ENCODE measurements at regions not wholly inside any gene's neighbourhood (a gene's known extent, or its start where the extent isn't known, plus 50 kb on each side); places are given as distances from the start of the nearest gene placed in this dataset.
"Not testable (repeated sequence)": the region's sequence is repeated elsewhere in the genome, so short reads cannot be mapped to it uniquely, and the experiment has no call there.

DNA sequence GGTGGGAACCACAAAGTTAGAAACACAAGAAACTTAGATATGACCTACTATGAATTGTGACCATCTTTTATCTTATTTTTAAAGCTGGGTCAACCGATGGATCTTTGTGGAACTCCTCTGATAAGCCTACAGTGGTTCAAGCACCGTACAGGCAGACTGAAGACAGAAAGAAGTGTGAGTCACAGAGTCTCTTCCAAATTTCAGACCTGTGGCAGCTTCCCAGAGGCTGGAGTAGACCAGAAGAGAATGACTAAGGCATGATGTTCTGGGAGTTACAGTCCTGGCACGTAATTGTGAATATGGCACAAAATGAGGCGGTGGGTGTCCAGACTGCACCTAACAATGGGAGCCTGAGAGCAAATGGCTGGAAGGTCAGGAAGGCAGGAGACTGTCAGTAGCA is 70.0 kb downstream of the LMO4 start:
- WGBS, 10 experiments = 14 to 94% (median 92%) methylated on average over 2 to 4 of the region's 4 CpGs; no CpG with 5 or more reads in 4 of the 10 experiments
- Histone ChIP-seq H3K4me3 (no peak overlapping the region), H3K27ac (no peak overlapping the region), H3K4me1 (replicated peaks in 1 of 2) (peaks cover 3 to 25% of the 10 kb centered on the region in 2 donors)
- in situ Hi-C loops (cut with MboI; ENCODE audit: low pct_unique_long_range_greater_than_20kb in 2 of 9, low sequenced_read_pairs in 9 of 9, unreplicated experiment in 9 of 9) = loop anchor here in 1 of 9 experiments (25.0 kb wide), 1 partner anchor 89 kb away; no protein-coding TSS in a partner anchor
- peak in 2 of 8 experiments; percentile 51 to 65 for ATAC-seq (replicated peaks in 6 of 8)

GRCh38 chr1:87399264-87399663 is 70.6 kb downstream of the LMO4 start:
- ATAC-seq (replicated peaks in 6 of 8) = no peak
- peaks cover 3 to 19% of the 10 kb centered on the region in 2 donors for H3K4me1 ChIP-seq (replicated peaks in 1 of 2)
- 40 to 100% (median 70%) methylated on average over 1 to 2 of the region's 2 CpGs; no CpG with 5 or more reads in 3 of the 10 experiments for WGBS, 10 experiments
- H3K27ac ChIP-seq = no peak overlapping the region
- H3K4me3 ChIP-seq = no peak overlapping the region
- in situ Hi-C loops (cut with MboI; ENCODE audit: low pct_unique_long_range_greater_than_20kb in 2 of 9, low sequenced_read_pairs in 9 of 9, unreplicated experiment in 9 of 9) = loop anchor here in 1 of 9 experiments (25.0 kb wide), 1 partner anchor 88 kb away; no protein-coding TSS in a partner anchor

- Histone ChIP-seq H3K27ac (no peak overlapping the region), H3K4me1 (replicated peaks in 1 of 2) (peaks cover under 1 to 15% of the 10 kb centered on the region in 2 donors), H3K4me3 (no peak overlapping the region)
- no peak for ATAC-seq (replicated peaks in 6 of 8)
- in situ Hi-C loops (cut with MboI; ENCODE audit: low pct_unique_long_range_greater_than_20kb in 2 of 9, low sequenced_read_pairs in 9 of 9, unreplicated experiment in 9 of 9) = loop anchor here in 1 of 9 experiments (25.0 kb wide), 1 partner anchor 88 kb away; no protein-coding TSS in a partner anchor
- WGBS, 10 experiments = 55 to 100% (median 65%) methylated on average over 1 to 4 of the region's 4 CpGs; no CpG with 5 or more reads in 3 of the 10 experiments
Measured at GRCh38 chr1:87399701-87400100, 71.0 kb downstream of the LMO4 start.

DNA sequence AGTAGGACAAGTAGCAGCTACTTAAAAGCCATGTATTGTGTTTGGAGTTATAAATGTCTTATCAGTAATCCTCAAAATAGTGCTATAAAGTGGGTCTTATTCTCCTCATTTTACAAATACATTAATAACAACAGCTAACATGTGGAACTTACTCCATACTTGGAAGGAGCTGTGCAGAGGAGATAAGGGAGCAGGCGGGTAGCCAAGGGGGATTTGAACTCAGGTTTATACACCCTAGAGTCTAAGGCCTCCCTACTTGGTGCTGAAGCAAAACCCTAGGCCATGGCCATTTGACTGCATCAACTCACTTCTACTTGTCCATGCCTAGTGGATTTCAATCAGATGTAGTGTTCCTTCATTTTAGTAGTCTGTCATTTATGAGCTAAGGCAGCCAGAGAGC is 72.1 kb downstream of the LMO4 start:
- WGBS, 10 experiments = 100% methylated on average over 1 of the region's 1 CpG; no CpG with 5 or more reads in 2 of the 10 experiments
- no peak overlapping the region for H3K27ac ChIP-seq
- H3K4me3 ChIP-seq = no peak overlapping the region
- in situ Hi-C loops (cut with MboI; ENCODE audit: low pct_unique_long_range_greater_than_20kb in 2 of 9, low sequenced_read_pairs in 9 of 9, unreplicated experiment in 9 of 9) = no loop called here
- peaks cover 0 to 8% of the 10 kb centered on the region in 2 donors for H3K4me1 ChIP-seq (replicated peaks in 1 of 2)
- ATAC-seq (replicated peaks in 6 of 8) = no peak

DNA sequence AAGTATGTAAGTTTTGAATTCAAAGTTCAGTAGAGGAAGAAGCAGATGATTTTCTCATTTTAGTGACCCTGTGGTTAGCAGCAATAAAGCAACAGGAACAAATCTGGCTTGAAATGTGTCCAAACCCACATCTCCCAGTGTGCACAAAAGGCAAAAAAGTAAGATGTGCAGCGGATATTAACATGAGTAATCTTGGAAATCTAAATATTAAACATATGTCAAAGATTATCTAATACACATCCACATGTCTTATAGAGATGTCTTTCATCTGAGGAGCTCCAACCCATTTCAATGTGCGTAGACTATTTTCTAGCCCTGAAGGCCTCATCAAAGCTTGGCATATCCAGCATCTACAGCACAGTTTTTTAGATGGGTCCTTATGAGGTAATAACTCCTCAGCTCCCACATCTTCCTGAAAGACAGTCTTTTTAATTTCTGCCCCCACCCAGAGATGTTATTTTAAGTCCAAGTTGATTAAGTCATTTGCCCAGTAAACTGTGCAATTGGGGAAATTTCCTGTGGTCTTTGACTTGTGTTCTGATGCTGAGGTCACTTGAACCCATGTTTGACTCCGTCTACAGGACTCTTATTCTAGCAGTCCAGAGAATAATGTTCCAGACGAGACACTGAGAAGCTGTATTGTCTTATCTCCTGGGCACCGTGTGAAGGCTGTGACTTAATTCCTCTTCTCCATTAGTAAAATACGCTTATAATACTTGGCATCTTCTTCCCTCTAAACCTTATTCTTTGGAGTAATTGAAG is 73.7 kb downstream of the LMO4 start:
- Histone ChIP-seq H3K4me1 (replicated peaks in 1 of 2) (peaks cover 0 to 8% of the 10 kb centered on the region in 2 donors), H3K27ac (no peak overlapping the region), H3K4me3 (no peak overlapping the region)
- in situ Hi-C loops (cut with MboI; ENCODE audit: low pct_unique_long_range_greater_than_20kb in 2 of 9, low sequenced_read_pairs in 9 of 9, unreplicated experiment in 9 of 9) = no loop called here
- peak in 2 of 8 experiments; percentile 47 to 63 for ATAC-seq (replicated peaks in 6 of 8)
- 42 to 100% (median 88%) methylated on average over 2 to 6 of the region's 6 CpGs; no CpG with 5 or more reads in 1 of the 10 experiments for WGBS, 10 experiments

GRCh38 chr1:87403061-87403820 is 74.6 kb downstream of the LMO4 start:
- peaks cover 0 to 8% of the 10 kb centered on the region in 2 donors for H3K4me1 ChIP-seq (replicated peaks in 1 of 2)
- no peak overlapping the region for H3K4me3 ChIP-seq
- H3K27ac ChIP-seq = no peak overlapping the region
- no peak for ATAC-seq (replicated peaks in 6 of 8)
- in situ Hi-C loops (cut with MboI; ENCODE audit: low pct_unique_long_range_greater_than_20kb in 2 of 9, low sequenced_read_pairs in 9 of 9, unreplicated experiment in 9 of 9) = no loop called here
- WGBS, 10 experiments = 58 to 100% (median 85%) methylated on average over 1 to 6 of the region's 7 CpGs

DNA sequence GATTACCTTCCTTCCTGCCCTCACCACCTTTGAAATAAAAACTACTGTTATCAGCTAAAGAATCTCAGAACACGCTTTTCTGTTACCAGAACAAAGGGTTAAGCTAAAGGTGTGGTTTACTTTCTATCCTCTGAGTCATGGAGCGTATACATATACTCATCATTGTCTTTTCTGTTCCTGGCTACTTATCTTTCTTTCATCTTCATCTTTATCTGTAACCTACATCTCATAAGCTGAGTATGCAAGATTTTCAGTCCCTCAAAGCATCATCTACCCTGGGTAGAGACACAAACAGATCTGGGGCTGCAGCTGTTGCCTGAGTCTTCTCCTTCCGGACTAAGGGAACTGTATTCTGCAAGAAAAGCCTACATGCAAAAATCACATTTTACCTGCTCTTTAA is 75.6 kb downstream of the LMO4 start:
- Histone ChIP-seq H3K4me3 (no peak overlapping the region), H3K27ac (no peak overlapping the region), H3K4me1 (replicated peaks in 1 of 2) (peaks cover 0 to 8% of the 10 kb centered on the region in 2 donors)
- in situ Hi-C loops (cut with MboI; ENCODE audit: low pct_unique_long_range_greater_than_20kb in 2 of 9, low sequenced_read_pairs in 9 of 9, unreplicated experiment in 9 of 9) = no loop called here
- ATAC-seq (replicated peaks in 6 of 8) = no peak
- 72 to 100% (median 92%) methylated on average over 2 to 3 of the region's 3 CpGs for WGBS, 10 experiments

DNA sequence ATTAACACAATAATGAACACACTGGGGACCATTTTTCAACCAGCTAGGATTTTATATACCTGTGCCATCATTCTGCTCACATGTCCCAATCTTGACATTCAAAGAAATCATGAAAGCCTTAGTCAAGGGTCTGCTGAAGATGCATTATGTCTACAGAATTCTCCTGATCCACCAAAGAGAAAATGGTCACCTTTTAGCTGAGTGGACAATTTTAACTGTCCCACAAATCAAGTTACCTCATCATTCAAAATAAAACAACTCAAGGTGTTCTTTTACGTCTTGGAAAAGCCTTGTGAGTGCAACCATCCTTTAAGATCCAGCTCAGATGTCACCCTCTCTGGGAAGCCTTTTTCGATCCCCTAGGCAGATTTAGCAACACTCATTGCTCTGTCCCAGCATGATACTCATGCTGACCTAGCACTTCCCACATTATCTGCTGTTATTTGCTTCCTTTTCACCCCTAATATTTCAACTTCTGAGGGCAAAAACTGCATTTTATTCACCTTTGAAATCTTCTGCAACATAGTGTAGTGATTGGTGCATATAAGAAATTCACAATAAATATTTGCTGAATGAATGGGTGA is 80.1 kb downstream of the LMO4 start:
- WGBS, 10 experiments = 63 to 100% (median 69%) methylated on average over 1 to 2 of the region's 2 CpGs; no CpG with 5 or more reads in 2 of the 10 experiments
- Histone ChIP-seq H3K27ac (no peak overlapping the region), H3K4me3 (no peak overlapping the region), H3K4me1 (replicated peaks in 1 of 2) (no peaks in the 10 kb centered on the region)
- in situ Hi-C loops (cut with MboI; ENCODE audit: low pct_unique_long_range_greater_than_20kb in 2 of 9, low sequenced_read_pairs in 9 of 9, unreplicated experiment in 9 of 9) = no loop called here
- no peak for ATAC-seq (replicated peaks in 6 of 8)

- in situ Hi-C loops (cut with MboI; ENCODE audit: low pct_unique_long_range_greater_than_20kb in 2 of 9, low sequenced_read_pairs in 9 of 9, unreplicated experiment in 9 of 9) = no loop called here
- Histone ChIP-seq H3K4me1 (replicated peaks in 1 of 2) (no peaks in the 10 kb centered on the region), H3K27ac (no peak overlapping the region), H3K4me3 (no peak overlapping the region)
- 64 to 95% (median 85%) methylated on average over 1 to 3 of the region's 3 CpGs; no CpG with 5 or more reads in 2 of the 10 experiments for WGBS, 10 experiments
- ATAC-seq (replicated peaks in 6 of 8) = peak in 6 of 8 experiments; percentile 21 to 92 (median 69)
Measured at GRCh38 chr1:87410776-87411480, 82.2 kb downstream of the LMO4 start.

- H3K4me3 ChIP-seq; H3K27ac ChIP-seq; in situ Hi-C loops (cut with MboI; ENCODE audit: low pct_unique_long_range_greater_than_20kb in 2 of 9, low sequenced_read_pairs in 9 of 9, unreplicated experiment in 9 of 9); ATAC-seq (replicated peaks in 6 of 8); H3K4me1 ChIP-seq (replicated peaks in 1 of 2): not testable (repeated sequence)
- WGBS, 10 experiments = 60 to 100% (median 79%) methylated on average over 1 to 2 of the region's 2 CpGs
Measured at GRCh38 chr1:87413846-87414245, 85.2 kb downstream of the LMO4 start.

GRCh38 chr1:87418048-87418447 is 89.4 kb downstream of the LMO4 start:
- in situ Hi-C loops (cut with MboI; ENCODE audit: low pct_unique_long_range_greater_than_20kb in 2 of 9, low sequenced_read_pairs in 9 of 9, unreplicated experiment in 9 of 9) = no loop called here
- Histone ChIP-seq H3K4me3 (no peak overlapping the region), H3K27ac (no peak overlapping the region), H3K4me1 (replicated peaks in 1 of 2) (no peaks in the 10 kb centered on the region)
- WGBS, 10 experiments = 53 to 100% (median 80%) methylated on average over 1 to 3 of the region's 3 CpGs; no CpG with 5 or more reads in 2 of the 10 experiments
- ATAC-seq (replicated peaks in 6 of 8) = no peak

DNA sequence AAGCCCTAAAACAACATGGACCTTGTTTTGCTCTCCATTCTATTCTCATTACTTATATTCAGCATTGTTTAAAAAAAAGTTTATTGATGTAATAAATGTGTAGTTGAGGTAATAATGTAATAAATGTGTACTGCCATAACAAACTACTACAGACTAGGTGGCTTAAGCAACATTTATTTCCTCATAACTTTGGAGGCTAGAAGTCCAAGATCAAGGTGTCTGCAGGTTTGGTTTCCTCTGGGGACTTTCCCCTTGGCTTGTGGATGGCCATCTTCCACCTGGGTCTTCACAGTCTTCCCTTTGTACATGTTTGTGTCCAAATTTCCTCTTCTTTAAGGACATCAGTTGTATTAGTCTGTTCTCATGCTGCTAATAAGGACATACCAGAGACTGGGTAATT is 93.1 kb downstream of the LMO4 start:
- in situ Hi-C loops (cut with MboI; ENCODE audit: low pct_unique_long_range_greater_than_20kb in 2 of 9, low sequenced_read_pairs in 9 of 9, unreplicated experiment in 9 of 9) = no loop called here
- Histone ChIP-seq H3K27ac (no peak overlapping the region), H3K4me1 (replicated peaks in 1 of 2) (no peaks in the 10 kb centered on the region), H3K4me3 (no peak overlapping the region)
- ATAC-seq (replicated peaks in 6 of 8) = no peak
